WTC11 (cell line): ENCODE measurements at regions not wholly inside any gene's neighbourhood (a gene's known extent, or its start where the extent isn't known, plus 50 kb on each side); places are given as distances from the start of the nearest gene placed in this dataset.

Experiments
- AR ChIP-seq: fragments of 250-450 bp; sonication (Bioruptor Pico); IDR thresholded peaks from 2 replicates; pipeline ENCODE4 v1.9.0; 2021; ENCODE audit warnings: mild to moderate bottlenecking
- ATF2 ChIP-seq: sonication (generic); formaldehyde crosslinking; IDR thresholded peaks from 2 replicates; pipeline ENCODE4 v1.8.1; 2022; ENCODE audit warnings: low read depth, missing genetic modification reagents, borderline replicate concordance
- ATF3 ChIP-seq: sonication (generic); formaldehyde crosslinking; conservative IDR thresholded peaks from 2 replicates; pipeline ENCODE4 v1.8.1; 2022; ENCODE audit warnings: mild to moderate bottlenecking, missing genetic modification reagents
- CTCF ChIP-seq: fragments of 200-600 bp; IDR thresholded peaks from 2 replicates; pipeline ENCODE4 v1.8.0; 2022; ENCODE audit warnings: antibody characterized with exemption
- E2F1 ChIP-seq: sonication (generic); formaldehyde crosslinking; IDR thresholded peaks from 2 replicates; pipeline ENCODE4 v1.8.0; 2022; ENCODE audit warnings: mild to moderate bottlenecking, missing genetic modification reagents
- NR2C2 ChIP-seq: sonication (generic); formaldehyde crosslinking; IDR thresholded peaks from 2 replicates; pipeline ENCODE4 v1.8.0; 2022; ENCODE audit warnings: mild to moderate bottlenecking, missing genetic modification reagents
- USF2 ChIP-seq: sonication (generic); formaldehyde crosslinking; IDR thresholded peaks from 2 replicates; pipeline ENCODE4 v1.8.1; 2023; ENCODE audit warnings: mild to moderate bottlenecking, missing genetic modification reagents, moderate library complexity
- ZMAT4 ChIP-seq: fragments of 250-450 bp; sonication (Bioruptor Pico); IDR thresholded peaks from 2 replicates; pipeline ENCODE4 v1.9.0; 2021; ENCODE audit warnings: mild to moderate bottlenecking

GRCh38 chr7:41910940-41911600 lies 208.2 kb upstream of the INHBA start:
- TF ChIP-seq ATF3 (CRISPR knock-in tag) (no peak), ATF2 (no peak), ZMAT4 (CRISPR knock-in tag) (no peak), NR2C2 (CRISPR knock-in tag) (no peak), AR (no peak), CTCF (no peak), USF2 (no peak), E2F1 (CRISPR knock-in tag) (no peak)
